Brain microvascular endothelial cell (primary cell): ENCODE measurements at regions not wholly inside any gene's neighbourhood (a gene's known extent, or its start where the extent isn't known, plus 50 kb on each side); places are given as distances from the start of the nearest gene placed in this dataset.
A peak's percentile ranks its signal among the peaks of the same experiment; 100 is the strongest.

ENCODE experiments used
- DNase-seq: peaks from one replicate; pipeline ENCODE4 v3.0.0-alpha.2; 2020
- H3K27ac ChIP-seq: fragments of 250-450 bp; sonication (Bioruptor Pico); 2 replicates; pipeline ENCODE4 v1.5.1; 2020; ENCODE audit warnings: mild to moderate bottlenecking, moderate library complexity
- H3K27me3 ChIP-seq: fragments of 250-450 bp; sonication (Bioruptor Pico); replicated peaks from 2 replicates; pipeline ENCODE4 v1.5.1; 2020; ENCODE audit warnings: mild to moderate bottlenecking
- H3K36me3 ChIP-seq: fragments of 250-450 bp; sonication (Bioruptor Pico); replicated peaks from 2 replicates; pipeline ENCODE4 v1.5.1; 2020; ENCODE audit warnings: mild to moderate bottlenecking
- H3K4me3 ChIP-seq: 2 replicates; pipeline ENCODE4 v1.5.1; 2011; ENCODE audit warnings: low read depth, mild to moderate bottlenecking, control low read depth, low read length, moderate library complexity
- in situ Hi-C: cut with HindIII; loops from 2 replicates; pipeline ENCODE4 v1.10.0; 2017; ENCODE audit warnings: low sequenced_read_pairs, low pct_ligation_motif_present
- TF ChIP-seq, protein P1 (sequence below): IDR thresholded peaks from 2 replicates; pipeline ENCODE4 v1.5.1; 2011; ENCODE audit warnings: low read depth, mild to moderate bottlenecking, moderate library complexity, low read length, control low read depth, inconsistent platforms; ENCODE audit errors: missing control alignments

DNA sequence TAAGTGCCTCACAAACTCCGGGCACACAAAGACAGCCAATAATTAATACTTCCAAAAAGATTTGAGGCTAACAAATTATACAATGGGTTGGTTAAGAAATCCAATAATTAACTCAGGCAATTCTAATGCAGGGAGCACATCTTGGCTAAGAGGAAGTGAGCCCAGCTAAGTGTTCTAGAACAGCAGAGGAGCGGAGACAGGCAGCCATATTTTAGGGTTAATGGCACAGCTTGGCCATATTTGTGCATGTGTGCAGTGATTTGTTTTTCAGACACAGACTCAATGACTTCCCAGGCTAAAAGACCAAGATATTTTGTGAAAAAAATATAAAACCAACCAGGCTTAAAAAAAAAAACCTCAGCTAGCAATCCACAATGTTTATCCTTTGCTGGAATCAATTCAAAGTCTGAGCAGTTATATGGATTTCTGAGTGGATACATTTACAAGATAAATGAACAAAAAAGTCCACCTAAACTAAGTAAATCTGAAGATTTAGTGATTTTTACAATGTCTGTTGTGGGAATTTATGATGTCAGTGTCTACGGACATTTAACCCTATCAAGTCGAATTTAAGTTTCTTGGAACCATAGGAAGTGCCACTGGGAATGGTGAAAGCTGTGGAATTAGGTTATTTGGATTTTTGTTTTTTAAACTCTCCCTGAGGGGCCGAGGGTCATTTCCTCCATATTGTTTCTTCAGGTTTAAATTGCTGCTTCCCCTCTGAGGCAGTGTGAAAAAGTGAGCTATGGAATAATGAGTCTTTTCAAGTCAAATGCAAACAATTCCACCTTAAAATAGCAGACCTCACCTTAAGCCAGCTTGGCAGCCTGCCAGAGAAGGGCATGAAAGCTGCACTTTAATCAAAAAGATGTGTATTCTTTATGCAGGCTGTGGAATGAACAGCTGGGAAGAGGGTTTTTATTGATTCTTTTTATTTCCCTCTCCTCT is 413.7 kb upstream of the TBL1XR1 start:
- in situ Hi-C loops: no loop called here
- Histone ChIP-seq H3K36me3 (no peaks in the 10 kb centered on the region), H3K4me3 (no peak overlapping the region), H3K27me3 (no peaks in the 10 kb centered on the region), H3K27ac (no peak overlapping the region)
- TF ChIP-seq, protein P1, sequence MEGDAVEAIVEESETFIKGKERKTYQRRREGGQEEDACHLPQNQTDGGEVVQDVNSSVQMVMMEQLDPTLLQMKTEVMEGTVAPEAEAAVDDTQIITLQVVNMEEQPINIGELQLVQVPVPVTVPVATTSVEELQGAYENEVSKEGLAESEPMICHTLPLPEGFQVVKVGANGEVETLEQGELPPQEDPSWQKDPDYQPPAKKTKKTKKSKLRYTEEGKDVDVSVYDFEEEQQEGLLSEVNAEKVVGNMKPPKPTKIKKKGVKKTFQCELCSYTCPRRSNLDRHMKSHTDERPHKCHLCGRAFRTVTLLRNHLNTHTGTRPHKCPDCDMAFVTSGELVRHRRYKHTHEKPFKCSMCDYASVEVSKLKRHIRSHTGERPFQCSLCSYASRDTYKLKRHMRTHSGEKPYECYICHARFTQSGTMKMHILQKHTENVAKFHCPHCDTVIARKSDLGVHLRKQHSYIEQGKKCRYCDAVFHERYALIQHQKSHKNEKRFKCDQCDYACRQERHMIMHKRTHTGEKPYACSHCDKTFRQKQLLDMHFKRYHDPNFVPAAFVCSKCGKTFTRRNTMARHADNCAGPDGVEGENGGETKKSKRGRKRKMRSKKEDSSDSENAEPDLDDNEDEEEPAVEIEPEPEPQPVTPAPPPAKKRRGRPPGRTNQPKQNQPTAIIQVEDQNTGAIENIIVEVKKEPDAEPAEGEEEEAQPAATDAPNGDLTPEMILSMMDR: no peak
- no peak for DNase-seq

DNA sequence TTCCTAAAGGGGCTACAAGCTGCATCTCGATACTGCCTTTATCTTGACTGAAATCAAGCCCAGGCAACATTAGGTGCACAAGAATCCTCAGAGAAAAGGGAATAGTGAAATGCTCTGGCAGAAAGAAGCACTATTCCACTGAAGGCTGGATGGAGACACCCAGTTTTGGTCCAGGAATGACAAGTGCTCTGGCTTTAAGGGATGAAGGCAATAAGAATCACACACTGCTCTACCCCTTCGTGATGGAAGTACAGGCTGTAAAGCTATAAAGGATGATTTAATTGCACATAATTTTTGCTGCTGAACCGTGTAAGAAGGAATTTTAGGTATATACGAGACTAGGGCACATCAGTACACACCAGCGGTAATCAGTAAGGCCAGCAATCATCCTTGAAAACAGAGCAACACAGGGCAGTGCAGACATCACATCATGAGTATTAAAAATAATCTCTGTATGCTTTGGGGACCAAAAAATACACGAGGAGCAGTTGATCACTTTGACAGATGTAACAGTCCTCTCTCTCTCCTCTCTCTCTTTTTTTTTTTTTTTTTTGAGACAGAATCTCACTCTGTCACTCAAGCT is 414.6 kb upstream of the TBL1XR1 start:
- no peak for DNase-seq
- TF ChIP-seq, protein P1: no peak
- Histone ChIP-seq H3K4me3 (no peak overlapping the region), H3K36me3 (no peaks in the 10 kb centered on the region), H3K27me3 (no peaks in the 10 kb centered on the region), H3K27ac (no peak overlapping the region)
- in situ Hi-C loops: no loop called here

DNA sequence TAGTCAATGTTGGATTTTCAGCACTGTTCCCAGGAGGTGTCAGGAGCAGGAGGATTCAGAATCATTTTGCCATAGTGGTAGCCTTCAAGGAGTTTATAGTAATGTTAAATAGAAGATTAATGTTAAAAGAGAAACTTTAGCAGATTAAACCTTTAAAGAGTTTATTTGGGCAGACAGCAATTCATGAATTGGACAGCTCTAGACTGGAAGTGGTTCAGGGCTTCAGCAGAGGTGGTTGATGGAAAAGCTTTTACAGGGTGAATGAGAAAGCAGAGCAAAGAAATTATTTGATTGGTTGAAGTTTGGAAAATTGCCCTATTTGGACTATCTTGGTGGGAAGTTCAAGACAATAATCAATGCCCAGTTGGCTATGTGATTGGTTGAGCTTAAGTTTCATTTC is 416.6 kb upstream of the TBL1XR1 start:
- TF ChIP-seq, protein P1: no peak
- Histone ChIP-seq H3K27ac (no peak overlapping the region), H3K27me3 (no peaks in the 10 kb centered on the region), H3K4me3 (no peak overlapping the region), H3K36me3 (no peaks in the 10 kb centered on the region)
- in situ Hi-C loops: no loop called here
- DNase-seq: no peak

DNA sequence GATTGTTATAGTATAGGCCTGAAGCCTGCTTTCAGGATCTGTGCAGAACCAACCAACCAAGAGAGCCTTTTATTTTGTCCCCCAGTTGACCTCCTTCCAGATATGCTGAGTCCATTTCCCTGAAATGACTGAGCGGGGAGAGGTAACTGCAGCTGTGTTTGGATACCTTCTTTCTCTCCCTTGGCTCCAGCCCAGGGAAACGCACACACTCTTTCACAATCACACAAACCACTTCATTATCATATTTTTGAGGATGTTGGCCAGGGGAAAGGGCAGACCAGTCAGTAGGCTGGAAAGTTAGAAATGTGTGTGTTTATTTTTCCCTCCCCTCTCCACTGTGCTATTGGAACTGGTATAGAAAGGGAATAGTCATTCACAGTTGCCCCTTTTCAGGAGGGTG is 417.7 kb upstream of the TBL1XR1 start:
- no peak overlapping the region for H3K4me3 ChIP-seq
- peak; percentile 96 for DNase-seq
- no peaks in the 10 kb centered on the region for H3K36me3 ChIP-seq
- in situ Hi-C loops: no loop called here
- H3K27me3 ChIP-seq: no peaks in the 10 kb centered on the region
- peak overlapping the region; percentile 46 for H3K27ac ChIP-seq
- TF ChIP-seq, protein P1: no peak

DNA sequence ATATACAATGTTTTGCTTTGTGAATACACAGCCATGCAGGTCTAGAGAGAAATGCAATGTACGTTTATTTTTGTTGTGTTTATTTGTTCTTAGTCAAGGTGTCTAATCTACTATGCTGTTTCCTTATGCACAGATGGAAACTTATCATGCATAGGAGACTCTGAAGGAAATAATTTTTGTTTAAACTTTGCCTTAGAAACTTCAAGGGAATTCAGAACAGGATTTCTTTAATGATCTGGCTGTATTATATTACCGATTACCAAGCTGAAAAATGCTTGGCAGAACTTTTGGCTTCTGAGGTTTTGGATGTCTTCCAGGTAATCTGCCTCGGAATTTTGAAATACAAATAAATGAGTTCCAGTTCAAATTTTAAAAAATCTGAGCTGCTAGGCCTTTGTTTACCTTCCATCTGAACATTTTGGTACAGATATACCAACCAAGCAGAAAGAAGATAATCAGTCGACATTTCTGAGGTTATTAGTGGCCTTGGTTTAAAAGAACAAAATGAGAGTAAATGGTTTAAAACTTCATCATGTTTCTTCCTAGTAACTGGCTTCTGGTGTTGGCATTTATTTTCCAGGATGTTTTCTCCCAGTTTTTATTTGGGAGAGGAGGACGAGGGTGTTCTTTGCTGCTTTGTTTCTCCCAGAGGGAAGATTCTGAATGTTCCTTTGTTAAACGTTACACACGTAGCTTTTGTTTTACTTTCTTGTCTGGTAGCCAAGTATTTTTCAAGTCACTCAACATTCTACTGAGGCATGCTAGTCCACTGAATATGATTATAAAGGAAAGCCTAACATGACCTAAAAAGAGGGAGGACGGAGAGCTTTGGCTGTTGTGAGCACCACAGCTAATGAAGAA is 421.8 kb upstream of the TBL1XR1 start:
- in situ Hi-C loops: no loop called here
- H3K27me3 ChIP-seq: no peaks in the 10 kb centered on the region
- no peaks in the 10 kb centered on the region for H3K36me3 ChIP-seq
- H3K27ac ChIP-seq: peak overlapping the region; percentile 42
- TF ChIP-seq, protein P1: no peak
- DNase-seq: peak; percentile 50
- no peak overlapping the region for H3K4me3 ChIP-seq
